ENCODE measurements at regions not wholly inside any gene's neighbourhood (a gene's known extent, or its start where the extent isn't known, plus 50 kb on each side); places are given as distances from the start of the nearest gene placed in this dataset.
A peak's percentile ranks its signal among the peaks of the same experiment; 100 is the strongest.

DNA sequence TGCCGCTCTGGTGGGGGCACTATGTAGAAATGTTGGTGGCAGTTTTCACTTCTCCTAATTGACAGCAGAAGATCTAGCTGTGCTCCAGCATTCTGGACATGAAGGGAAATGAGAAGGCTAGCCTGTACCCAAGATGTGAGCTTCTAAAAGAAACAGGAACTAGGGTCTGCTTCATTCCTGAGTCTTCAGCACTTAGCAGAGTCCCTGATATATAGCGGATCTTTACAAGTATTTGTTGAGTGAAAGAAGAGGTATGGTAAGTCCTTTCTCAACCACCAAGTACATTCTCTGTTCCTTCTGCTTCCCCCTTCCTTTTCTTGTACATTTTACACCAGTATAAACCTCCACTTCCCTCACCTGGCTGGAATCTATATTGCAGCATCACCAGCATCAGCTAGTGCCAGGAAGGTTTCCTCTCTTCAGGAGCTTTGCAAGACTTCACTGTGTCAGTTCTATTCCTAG lies 408.3 kb upstream of the CADM1 start:
- Histone ChIP-seq H3K27me3 (ENCODE audit: insufficient read depth, low read depth, low read length) (no peaks in the 10 kb centered on the region), H4K20me1 (ENCODE audit: insufficient read depth) (no peaks in the 10 kb centered on the region), H3K9me2 (ENCODE audit: insufficient read depth, low read length) (no peaks in the 10 kb centered on the region), H2AFZ (ENCODE audit: low read depth, low read length) (no peak overlapping the region), H3K79me2 (replicated peaks; ENCODE audit: insufficient read depth, low read length) (no peaks in the 10 kb centered on the region), H3K4me3 (ENCODE audit: low read length) (no peak overlapping the region), H3K36me3 (ENCODE audit: insufficient read depth, low read length) (no peaks in the 10 kb centered on the region), H3K27ac (ENCODE audit: low read length) (no peak overlapping the region), H3K4me2 (ENCODE audit: low read length) (no peak overlapping the region), H3F3A (ENCODE audit: insufficient read depth, low read length, poor library complexity, severe bottlenecking) (no peaks in the 10 kb centered on the region), H3K9me3 (ENCODE audit: low read length) (no peaks in the 10 kb centered on the region), H3K9ac (ENCODE audit: low read length) (no peak overlapping the region)
- no peak for TF ChIP-seq MXI1 (conservative IDR thresholded peaks at IDR 0.05; ENCODE audit: poor library complexity, severe bottlenecking)
- TF ChIP-seq, protein P1, sequence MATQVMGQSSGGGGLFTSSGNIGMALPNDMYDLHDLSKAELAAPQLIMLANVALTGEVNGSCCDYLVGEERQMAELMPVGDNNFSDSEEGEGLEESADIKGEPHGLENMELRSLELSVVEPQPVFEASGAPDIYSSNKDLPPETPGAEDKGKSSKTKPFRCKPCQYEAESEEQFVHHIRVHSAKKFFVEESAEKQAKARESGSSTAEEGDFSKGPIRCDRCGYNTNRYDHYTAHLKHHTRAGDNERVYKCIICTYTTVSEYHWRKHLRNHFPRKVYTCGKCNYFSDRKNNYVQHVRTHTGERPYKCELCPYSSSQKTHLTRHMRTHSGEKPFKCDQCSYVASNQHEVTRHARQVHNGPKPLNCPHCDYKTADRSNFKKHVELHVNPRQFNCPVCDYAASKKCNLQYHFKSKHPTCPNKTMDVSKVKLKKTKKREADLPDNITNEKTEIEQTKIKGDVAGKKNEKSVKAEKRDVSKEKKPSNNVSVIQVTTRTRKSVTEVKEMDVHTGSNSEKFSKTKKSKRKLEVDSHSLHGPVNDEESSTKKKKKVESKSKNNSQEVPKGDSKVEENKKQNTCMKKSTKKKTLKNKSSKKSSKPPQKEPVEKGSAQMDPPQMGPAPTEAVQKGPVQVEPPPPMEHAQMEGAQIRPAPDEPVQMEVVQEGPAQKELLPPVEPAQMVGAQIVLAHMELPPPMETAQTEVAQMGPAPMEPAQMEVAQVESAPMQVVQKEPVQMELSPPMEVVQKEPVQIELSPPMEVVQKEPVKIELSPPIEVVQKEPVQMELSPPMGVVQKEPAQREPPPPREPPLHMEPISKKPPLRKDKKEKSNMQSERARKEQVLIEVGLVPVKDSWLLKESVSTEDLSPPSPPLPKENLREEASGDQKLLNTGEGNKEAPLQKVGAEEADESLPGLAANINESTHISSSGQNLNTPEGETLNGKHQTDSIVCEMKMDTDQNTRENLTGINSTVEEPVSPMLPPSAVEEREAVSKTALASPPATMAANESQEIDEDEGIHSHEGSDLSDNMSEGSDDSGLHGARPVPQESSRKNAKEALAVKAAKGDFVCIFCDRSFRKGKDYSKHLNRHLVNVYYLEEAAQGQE (IDR thresholded peaks at IDR 0.05; ENCODE audit: borderline replicate concordance), result no peak
- TF ChIP-seq EZH2 (IDR thresholded peaks at IDR 0.05; ENCODE audit: borderline replicate concordance, insufficient read depth, low read length, poor library complexity, severe bottlenecking), result no peak
- peak; percentile 82 for TF ChIP-seq RAD21 (conservative IDR thresholded peaks at IDR 0.05)
- no peak for TF ChIP-seq EP300 (conservative IDR thresholded peaks at IDR 0.05; ENCODE audit: poor library complexity, severe bottlenecking)
- TF ChIP-seq TAF1 (IDR thresholded peaks at IDR 0.05; ENCODE audit: low read depth), result no peak
- TF ChIP-seq, protein P2, sequence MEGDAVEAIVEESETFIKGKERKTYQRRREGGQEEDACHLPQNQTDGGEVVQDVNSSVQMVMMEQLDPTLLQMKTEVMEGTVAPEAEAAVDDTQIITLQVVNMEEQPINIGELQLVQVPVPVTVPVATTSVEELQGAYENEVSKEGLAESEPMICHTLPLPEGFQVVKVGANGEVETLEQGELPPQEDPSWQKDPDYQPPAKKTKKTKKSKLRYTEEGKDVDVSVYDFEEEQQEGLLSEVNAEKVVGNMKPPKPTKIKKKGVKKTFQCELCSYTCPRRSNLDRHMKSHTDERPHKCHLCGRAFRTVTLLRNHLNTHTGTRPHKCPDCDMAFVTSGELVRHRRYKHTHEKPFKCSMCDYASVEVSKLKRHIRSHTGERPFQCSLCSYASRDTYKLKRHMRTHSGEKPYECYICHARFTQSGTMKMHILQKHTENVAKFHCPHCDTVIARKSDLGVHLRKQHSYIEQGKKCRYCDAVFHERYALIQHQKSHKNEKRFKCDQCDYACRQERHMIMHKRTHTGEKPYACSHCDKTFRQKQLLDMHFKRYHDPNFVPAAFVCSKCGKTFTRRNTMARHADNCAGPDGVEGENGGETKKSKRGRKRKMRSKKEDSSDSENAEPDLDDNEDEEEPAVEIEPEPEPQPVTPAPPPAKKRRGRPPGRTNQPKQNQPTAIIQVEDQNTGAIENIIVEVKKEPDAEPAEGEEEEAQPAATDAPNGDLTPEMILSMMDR (IDR thresholded peaks at IDR 0.05; ENCODE audit: poor library complexity, severe bottlenecking), result peak; percentile 70
- TF ChIP-seq SMC3 (conservative IDR thresholded peaks at IDR 0.05; ENCODE audit: poor library complexity), result peak; percentile 85
- TF ChIP-seq POLR2AphosphoS5 (IDR thresholded peaks at IDR 0.05), result no peak

DNA sequence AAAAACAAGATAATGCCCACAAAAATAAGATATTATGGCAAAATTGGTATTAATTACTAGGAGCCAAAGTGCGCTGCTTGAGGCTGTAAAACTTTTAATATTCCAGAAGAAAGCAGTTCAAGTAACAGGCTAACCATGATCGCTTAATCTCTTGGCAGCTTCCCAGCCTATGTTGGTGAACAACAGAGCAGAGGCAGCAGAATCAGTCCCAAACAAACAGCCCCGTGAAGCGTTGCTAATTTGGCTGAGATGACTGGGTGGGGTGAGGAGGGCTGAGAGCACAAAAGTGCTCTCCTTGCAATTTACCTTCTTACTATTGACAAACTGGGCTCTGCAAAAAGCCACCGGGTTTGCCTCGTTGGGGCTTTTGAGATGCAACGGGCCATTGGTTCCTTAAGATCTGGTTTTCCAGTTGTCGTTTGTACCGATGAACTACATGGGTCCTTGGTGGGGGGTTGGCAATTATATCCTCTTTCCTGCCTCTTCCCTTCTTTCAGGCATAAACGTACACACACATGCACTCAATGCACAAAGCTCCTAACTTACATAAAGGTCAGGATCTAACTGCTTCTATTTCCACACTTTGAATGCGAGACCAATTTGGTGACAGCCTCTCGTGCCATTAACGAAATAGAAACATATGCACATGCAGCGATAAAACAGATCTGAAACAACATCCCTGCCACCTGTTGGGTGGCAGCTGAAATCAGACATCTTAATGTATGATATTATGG lies 407.6 kb upstream of the CADM1 start:
- Histone ChIP-seq H3K4me3 (ENCODE audit: low read length) (no peak overlapping the region), H3K9me3 (ENCODE audit: low read length) (no peaks in the 10 kb centered on the region), H3K79me2 (replicated peaks; ENCODE audit: insufficient read depth, low read length) (no peaks in the 10 kb centered on the region), H3K27me3 (ENCODE audit: insufficient read depth, low read depth, low read length) (no peaks in the 10 kb centered on the region), H3K36me3 (ENCODE audit: insufficient read depth, low read length) (no peaks in the 10 kb centered on the region), H3F3A (ENCODE audit: insufficient read depth, low read length, poor library complexity, severe bottlenecking) (no peaks in the 10 kb centered on the region), H3K27ac (ENCODE audit: low read length) (no peak overlapping the region), H3K9ac (ENCODE audit: low read length) (no peak overlapping the region), H3K9me2 (ENCODE audit: insufficient read depth, low read length) (no peaks in the 10 kb centered on the region), H3K4me2 (ENCODE audit: low read length) (no peak overlapping the region), H2AFZ (ENCODE audit: low read depth, low read length) (no peak overlapping the region), H4K20me1 (ENCODE audit: insufficient read depth) (no peaks in the 10 kb centered on the region)
- no peak for TF ChIP-seq MXI1 (conservative IDR thresholded peaks at IDR 0.05; ENCODE audit: poor library complexity, severe bottlenecking)
- TF ChIP-seq, protein P1 (IDR thresholded peaks at IDR 0.05; ENCODE audit: borderline replicate concordance), result no peak
- no peak for TF ChIP-seq EZH2 (IDR thresholded peaks at IDR 0.05; ENCODE audit: borderline replicate concordance, insufficient read depth, low read length, poor library complexity, severe bottlenecking)
- TF ChIP-seq POLR2AphosphoS5 (IDR thresholded peaks at IDR 0.05), result no peak
- TF ChIP-seq RAD21 (conservative IDR thresholded peaks at IDR 0.05), result no peak
- no peak for TF ChIP-seq TAF1 (IDR thresholded peaks at IDR 0.05; ENCODE audit: low read depth)
- no peak for TF ChIP-seq SMC3 (conservative IDR thresholded peaks at IDR 0.05; ENCODE audit: poor library complexity)
- TF ChIP-seq, protein P2 (IDR thresholded peaks at IDR 0.05; ENCODE audit: poor library complexity, severe bottlenecking), result no peak
- no peak for TF ChIP-seq EP300 (conservative IDR thresholded peaks at IDR 0.05; ENCODE audit: poor library complexity, severe bottlenecking)

All from neural cell (in vitro differentiated cells).